Kidney epithelial cell (primary cell): ENCODE measurements at regions not wholly inside any gene's neighbourhood (a gene's known extent, or its start where the extent isn't known, plus 50 kb on each side); places are given as distances from the start of the nearest gene placed in this dataset.
"Not testable (repeated sequence)": the region's sequence is repeated elsewhere in the genome, so short reads cannot be mapped to it uniquely, and the experiment has no call there.

Experiments
- DNase-seq: peaks from one replicate; pipeline ENCODE4 v3.0.0-alpha.2; 2010; ENCODE audit warnings: low read depth
- H3K27me3 ChIP-seq: 2 replicates; pipeline ENCODE4 v1.6.0; 2011; ENCODE audit warnings: low read length; ENCODE audit not compliant: control insufficient read depth, insufficient read depth
- H3K36me3 ChIP-seq: 2 replicates; pipeline ENCODE4 v1.5.1; 2011; ENCODE audit warnings: low read length; ENCODE audit not compliant: control insufficient read depth, insufficient read depth
- H3K4me3 ChIP-seq: 2 replicates; pipeline ENCODE4 v1.5.1; 2011; ENCODE audit warnings: low read depth, mild to moderate bottlenecking, control low read depth, low read length
- CTCF ChIP-seq: IDR thresholded peaks from 2 replicates; pipeline ENCODE4 v1.5.1; 2011; ENCODE audit warnings: mild to moderate bottlenecking, moderate library complexity, low read length, control low read depth, inconsistent platforms; ENCODE audit not compliant: insufficient read depth, poor library complexity, severe bottlenecking

- Histone ChIP-seq H3K27me3 (no peaks in the 10 kb centered on the region), H3K4me3 (no peak overlapping the region), H3K36me3 (no peaks in the 10 kb centered on the region)
- TF ChIP-seq CTCF: no peak
- DNase-seq: no peak
Measured at GRCh38 chrX:25108481-25108880, 92.7 kb upstream of the ARX start.

- no peak for TF ChIP-seq CTCF
- H3K4me3 ChIP-seq: no peak overlapping the region
- H3K36me3 ChIP-seq: no peaks in the 10 kb centered on the region
- no peak for DNase-seq
- H3K27me3 ChIP-seq: no peaks in the 10 kb centered on the region
Measured at GRCh38 chrX:25105221-25105620, 89.5 kb upstream of the ARX start.

- H3K27me3 ChIP-seq: no peaks in the 10 kb centered on the region
- H3K36me3 ChIP-seq: no peaks in the 10 kb centered on the region
- TF ChIP-seq CTCF: no peak
- no peak for DNase-seq
- no peak overlapping the region for H3K4me3 ChIP-seq
Measured at GRCh38 chrX:25096522-25097045, 80.8 kb upstream of the ARX start.

- H3K36me3 ChIP-seq, H3K4me3 ChIP-seq, DNase-seq, H3K27me3 ChIP-seq: not testable (repeated sequence)
Measured at GRCh38 chrX:25091152-25091551, 75.4 kb upstream of the ARX start.

- TF ChIP-seq CTCF: no peak
Measured at GRCh38 chrX:25084446-25084845, 68.7 kb upstream of the ARX start.

GRCh38 chrX:25083661-25084060, 67.9 kb upstream of the ARX start:
- Histone ChIP-seq H3K36me3 (no peaks in the 10 kb centered on the region), H3K4me3 (no peak overlapping the region), H3K27me3 (no peaks in the 10 kb centered on the region)
- no peak for TF ChIP-seq CTCF
- DNase-seq: no peak

More at GRCh38 chrX:25084446-25084845, 68.7 kb upstream of the ARX start:
- H3K27me3 ChIP-seq: no peaks in the 10 kb centered on the region
- H3K36me3 ChIP-seq: no peaks in the 10 kb centered on the region
- no peak overlapping the region for H3K4me3 ChIP-seq
- no peak for DNase-seq
